Prostate gland (tissue), 2 donors: ENCODE measurements at regions not wholly inside any gene's neighbourhood (a gene's known extent, or its start where the extent isn't known, plus 50 kb on each side); places are given as distances from the start of the nearest gene placed in this dataset.

ENCODE experiments used
- CTCF ChIP-seq, 4 experiments: fragments of 200-600 bp in 2 of 4; fragments of 450-650 bp in 2 of 4; sonication (generic) in 2 of 4; IDR thresholded peaks; 1 replicate in 3 of 4; 2 replicates in 1 of 4; pipeline ENCODE4 v1.5.1; 2016 to 2019; ENCODE audit warnings: antibody characterized with exemption in 4 of 4, mild to moderate bottlenecking in 2 of 4, moderate library complexity in 2 of 4
- POLR2A ChIP-seq: fragments of 450-650 bp; IDR thresholded peaks from one replicate; pipeline ENCODE4 v1.6.1; 2016; ENCODE audit warnings: antibody characterized with exemption, mild to moderate bottlenecking

GRCh38 chr18:41886126-41886807 is 68.8 kb upstream of the PIK3C3 start:
- no peak for TF ChIP-seq POLR2A
- no peak for TF ChIP-seq CTCF (IDR thresholded peaks at IDR 0.05)
